ENCODE measurements at regions not wholly inside any gene's neighbourhood (a gene's known extent, or its start where the extent isn't known, plus 50 kb on each side); places are given as distances from the start of the nearest gene placed in this dataset.
A peak's percentile ranks its signal among the peaks of the same experiment; 100 is the strongest.

- intact Hi-C loops (cut with DNase I): no loop called here
- WGBS: 83% methylated on average over 8 of the region's 8 CpGs
- Histone ChIP-seq H3K36me3 (no peaks in the 10 kb centered on the region), H3K9me3 (no peaks in the 10 kb centered on the region), H3K27me3 (no peaks in the 10 kb centered on the region), H3K27ac (replicated peaks in 1 of 4) (no peak overlapping the region), H3K4me3 (no peak overlapping the region), H3K4me1 (peaks cover 4 to 29% (median 19%) of the 10 kb centered on the region in 4 donors)
- TF ChIP-seq, protein P1, sequence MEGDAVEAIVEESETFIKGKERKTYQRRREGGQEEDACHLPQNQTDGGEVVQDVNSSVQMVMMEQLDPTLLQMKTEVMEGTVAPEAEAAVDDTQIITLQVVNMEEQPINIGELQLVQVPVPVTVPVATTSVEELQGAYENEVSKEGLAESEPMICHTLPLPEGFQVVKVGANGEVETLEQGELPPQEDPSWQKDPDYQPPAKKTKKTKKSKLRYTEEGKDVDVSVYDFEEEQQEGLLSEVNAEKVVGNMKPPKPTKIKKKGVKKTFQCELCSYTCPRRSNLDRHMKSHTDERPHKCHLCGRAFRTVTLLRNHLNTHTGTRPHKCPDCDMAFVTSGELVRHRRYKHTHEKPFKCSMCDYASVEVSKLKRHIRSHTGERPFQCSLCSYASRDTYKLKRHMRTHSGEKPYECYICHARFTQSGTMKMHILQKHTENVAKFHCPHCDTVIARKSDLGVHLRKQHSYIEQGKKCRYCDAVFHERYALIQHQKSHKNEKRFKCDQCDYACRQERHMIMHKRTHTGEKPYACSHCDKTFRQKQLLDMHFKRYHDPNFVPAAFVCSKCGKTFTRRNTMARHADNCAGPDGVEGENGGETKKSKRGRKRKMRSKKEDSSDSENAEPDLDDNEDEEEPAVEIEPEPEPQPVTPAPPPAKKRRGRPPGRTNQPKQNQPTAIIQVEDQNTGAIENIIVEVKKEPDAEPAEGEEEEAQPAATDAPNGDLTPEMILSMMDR (IDR thresholded peaks at IDR 0.05): no peak
- no peak for TF ChIP-seq POLR2A (IDR thresholded peaks at IDR 0.05; ENCODE audit: low read depth)
- TF ChIP-seq EP300 (IDR thresholded peaks at IDR 0.05): no peak
- no peak for TF ChIP-seq POLR2AphosphoS5 (IDR thresholded peaks at IDR 0.05)
- peak; percentile 3 for DNase-seq (ENCODE audit: extremely low spot score)
Measured at GRCh38 chr3:186472456-186473008, 71.6 kb downstream of the CRYGS start.

GRCh38 chr3:186471771-186472170, 72.4 kb downstream of the CRYGS start:
- Histone ChIP-seq H3K36me3 (no peaks in the 10 kb centered on the region), H3K27me3 (no peaks in the 10 kb centered on the region), H3K4me3 (no peak overlapping the region), H3K27ac (replicated peaks in 1 of 4) (no peak overlapping the region), H3K9me3 (no peaks in the 10 kb centered on the region), H3K4me1 (peaks cover 4 to 29% (median 19%) of the 10 kb centered on the region in 4 donors)
- 80% methylated on average over 5 of the region's 5 CpGs for WGBS
- DNase-seq (ENCODE audit: extremely low spot score): peak; percentile 75
- TF ChIP-seq POLR2AphosphoS5 (IDR thresholded peaks at IDR 0.05) (no peak), POLR2A (IDR thresholded peaks at IDR 0.05; ENCODE audit: low read depth) (no peak), EP300 (IDR thresholded peaks at IDR 0.05) (no peak)
- TF ChIP-seq, protein P1 (IDR thresholded peaks at IDR 0.05): no peak
- intact Hi-C loops (cut with DNase I): no loop called here

DNA sequence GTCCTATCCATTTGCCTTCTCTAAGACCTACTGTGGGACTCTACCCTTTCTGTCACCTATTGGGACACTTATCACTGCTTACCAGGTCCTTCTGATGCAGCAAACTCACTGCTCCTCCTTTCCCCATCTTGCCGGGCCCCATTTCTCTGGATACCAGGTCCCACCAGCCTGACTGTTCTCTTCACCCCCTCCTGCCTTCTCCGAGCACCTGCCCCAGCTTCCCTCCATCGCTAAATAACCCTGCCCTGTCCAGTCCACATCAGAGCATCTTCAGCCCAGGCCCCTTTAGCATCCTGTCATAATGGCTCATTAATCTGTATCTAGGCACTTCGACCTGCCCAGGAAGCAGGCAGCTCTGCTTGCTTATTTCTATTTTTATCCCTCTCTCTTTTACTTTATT, 74.7 kb downstream of the CRYGS start:
- WGBS: 51% methylated on average over 4 of the region's 4 CpGs
- intact Hi-C loops (cut with DNase I): no loop called here
- no peaks in the 10 kb centered on the region for H3K27me3 ChIP-seq
- H3K36me3 ChIP-seq: no peaks in the 10 kb centered on the region
- H3K4me1 ChIP-seq: peaks cover 4 to 16% (median 9%) of the 10 kb centered on the region in 4 donors
- TF ChIP-seq EP300 (IDR thresholded peaks at IDR 0.05) (no peak), POLR2A (IDR thresholded peaks at IDR 0.05; ENCODE audit: low read depth) (no peak), POLR2AphosphoS5 (IDR thresholded peaks at IDR 0.05) (no peak)
- TF ChIP-seq, protein P1 (IDR thresholded peaks at IDR 0.05): no peak
- DNase-seq (ENCODE audit: extremely low spot score): peak; percentile 66
- H3K9me3 ChIP-seq: no peaks in the 10 kb centered on the region
- peak overlapping the region in 3 of 4 donors; percentile 22 to 44 (median 22) for H3K27ac ChIP-seq (replicated peaks in 1 of 4)
- no peak overlapping the region for H3K4me3 ChIP-seq

DNA sequence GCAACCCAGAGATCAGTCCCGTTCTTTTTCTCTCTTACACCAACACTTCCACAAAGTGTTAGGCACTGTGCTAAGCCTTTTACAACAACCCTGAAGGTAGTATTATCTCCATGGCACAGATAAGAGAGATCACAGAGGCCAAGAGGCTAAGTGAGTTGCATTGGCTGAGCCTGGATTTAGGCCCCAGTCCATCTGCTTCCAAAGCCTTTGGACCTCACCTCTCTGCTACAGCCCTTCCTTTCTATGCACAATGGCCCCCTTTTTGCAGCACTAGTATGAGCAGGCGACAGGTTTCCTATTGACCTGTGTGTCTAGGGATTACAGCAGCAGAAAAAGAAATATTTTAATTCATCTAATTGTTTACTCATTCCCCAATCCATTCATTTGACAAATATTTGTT, 76.2 kb downstream of the CRYGS start:
- Histone ChIP-seq H3K4me3 (no peak overlapping the region), H3K4me1 (peaks cover 4 to 16% (median 9%) of the 10 kb centered on the region in 4 donors), H3K9me3 (no peaks in the 10 kb centered on the region), H3K36me3 (no peaks in the 10 kb centered on the region), H3K27ac (replicated peaks in 1 of 4) (no peak overlapping the region), H3K27me3 (no peaks in the 10 kb centered on the region)
- TF ChIP-seq EP300 (IDR thresholded peaks at IDR 0.05): no peak
- no peak for TF ChIP-seq POLR2AphosphoS5 (IDR thresholded peaks at IDR 0.05)
- TF ChIP-seq, protein P1 (IDR thresholded peaks at IDR 0.05): no peak
- no peak for TF ChIP-seq POLR2A (IDR thresholded peaks at IDR 0.05; ENCODE audit: low read depth)
- 65% methylated on average over 2 of the region's 2 CpGs for WGBS
- DNase-seq (ENCODE audit: extremely low spot score): peak; percentile 88
- intact Hi-C loops (cut with DNase I): no loop called here
